Activated naive CD8-positive, alpha-beta T cell (primary cell): ENCODE measurements at regions not wholly inside any gene's neighbourhood (a gene's known extent, or its start where the extent isn't known, plus 50 kb on each side); places are given as distances from the start of the nearest gene placed in this dataset.

ENCODE experiments used
- H3K27ac Mint-ChIP-seq: one replicate; pipeline ENCODE4 v1.8.0; 2021; ENCODE audit warnings: mixed read lengths
- H3K27me3 Mint-ChIP-seq: one replicate; pipeline ENCODE4 v1.8.0; 2021; ENCODE audit warnings: mixed read lengths
- H3K36me3 Mint-ChIP-seq: one replicate; pipeline ENCODE4 v1.8.0; 2021; ENCODE audit warnings: mixed read lengths
- H3K4me1 Mint-ChIP-seq: one replicate; pipeline ENCODE4 v1.8.0; 2021; ENCODE audit warnings: low read depth, mixed read lengths
- H3K4me3 Mint-ChIP-seq: one replicate; pipeline ENCODE4 v1.8.0; 2021; ENCODE audit warnings: mild to moderate bottlenecking, mixed read lengths
- H3K9me3 Mint-ChIP-seq: one replicate; pipeline ENCODE4 v1.8.0; 2021; ENCODE audit warnings: low read depth, mixed read lengths

GRCh38 chr2:19784456-19784855 lies 117.3 kb downstream of the TTC32 start:
- Mint-ChIP-seq H3K27me3 (peaks cover 4% of the 10 kb centered on the region), H3K4me1 (no peaks in the 10 kb centered on the region), H3K9me3 (no peaks in the 10 kb centered on the region), H3K27ac (no peak overlapping the region), H3K36me3 (no peaks in the 10 kb centered on the region), H3K4me3 (no peak overlapping the region)

DNA sequence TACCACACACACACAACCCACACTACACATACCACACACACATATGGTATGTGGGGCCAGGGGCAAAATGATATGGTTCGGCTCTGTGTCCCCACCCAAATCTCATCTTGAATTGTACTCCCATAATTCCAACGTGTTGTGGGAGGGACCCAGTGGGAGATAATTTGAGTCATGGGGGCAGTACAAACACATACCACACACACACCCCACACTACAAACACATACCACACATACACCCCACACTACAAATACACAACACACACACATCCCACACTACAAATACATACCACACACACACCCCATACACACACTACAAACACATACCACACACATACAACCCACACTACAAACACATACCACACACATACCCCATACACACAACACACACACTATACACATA lies 117.8 kb downstream of the TTC32 start:
- Mint-ChIP-seq H3K4me1 (no peaks in the 10 kb centered on the region), H3K9me3 (no peaks in the 10 kb centered on the region), H3K27ac (no peak overlapping the region), H3K27me3 (peaks cover 4% of the 10 kb centered on the region), H3K36me3 (no peaks in the 10 kb centered on the region), H3K4me3 (no peak overlapping the region)

GRCh38 chr2:19776941-19777514 lies 124.8 kb downstream of the TTC32 start:
- Mint-ChIP-seq H3K27me3 (peaks cover 3% of the 10 kb centered on the region), H3K4me3 (no peak overlapping the region), H3K36me3 (no peaks in the 10 kb centered on the region), H3K27ac (no peak overlapping the region), H3K4me1 (no peaks in the 10 kb centered on the region), H3K9me3 (no peaks in the 10 kb centered on the region)

GRCh38 chr2:19775838-19776237 lies 125.9 kb downstream of the TTC32 start:
- Mint-ChIP-seq H3K27ac (no peak overlapping the region), H3K4me3 (no peak overlapping the region), H3K36me3 (no peaks in the 10 kb centered on the region), H3K4me1 (no peaks in the 10 kb centered on the region), H3K9me3 (no peaks in the 10 kb centered on the region), H3K27me3 (peaks cover 2% of the 10 kb centered on the region)

DNA sequence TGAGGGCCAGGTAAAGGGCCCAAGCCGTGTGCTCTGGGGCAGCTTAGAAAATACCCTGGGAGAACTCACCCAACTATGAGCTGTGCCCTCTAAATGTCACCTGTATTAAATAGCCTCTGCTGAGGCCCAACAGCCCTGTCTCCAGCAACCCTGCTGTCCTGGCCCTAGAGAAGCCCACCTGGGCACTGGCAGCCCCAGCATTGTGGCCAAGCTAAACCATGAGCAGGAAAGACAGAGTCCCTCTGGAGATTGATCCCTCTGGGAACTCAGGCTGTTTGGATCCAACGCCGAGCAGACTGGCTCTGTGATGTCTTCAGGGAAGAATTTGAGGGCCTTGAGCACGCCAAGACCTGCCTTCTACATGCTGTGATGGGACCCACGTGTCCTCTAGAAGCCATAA lies 126.5 kb downstream of the TTC32 start:
- Mint-ChIP-seq H3K9me3 (no peaks in the 10 kb centered on the region), H3K4me1 (no peaks in the 10 kb centered on the region), H3K27ac (no peak overlapping the region), H3K36me3 (no peaks in the 10 kb centered on the region), H3K27me3 (peaks cover 2% of the 10 kb centered on the region), H3K4me3 (no peak overlapping the region)

- no peaks in the 10 kb centered on the region for H3K9me3 Mint-ChIP-seq
- H3K4me1 Mint-ChIP-seq = no peaks in the 10 kb centered on the region
- H3K27ac Mint-ChIP-seq = no peak overlapping the region
- no peak overlapping the region for H3K4me3 Mint-ChIP-seq
- no peaks in the 10 kb centered on the region for H3K36me3 Mint-ChIP-seq
- peaks cover 2% of the 10 kb centered on the region for H3K27me3 Mint-ChIP-seq
Observed at GRCh38 chr2:19774805-19775176, 127.0 kb downstream of the TTC32 start.

DNA sequence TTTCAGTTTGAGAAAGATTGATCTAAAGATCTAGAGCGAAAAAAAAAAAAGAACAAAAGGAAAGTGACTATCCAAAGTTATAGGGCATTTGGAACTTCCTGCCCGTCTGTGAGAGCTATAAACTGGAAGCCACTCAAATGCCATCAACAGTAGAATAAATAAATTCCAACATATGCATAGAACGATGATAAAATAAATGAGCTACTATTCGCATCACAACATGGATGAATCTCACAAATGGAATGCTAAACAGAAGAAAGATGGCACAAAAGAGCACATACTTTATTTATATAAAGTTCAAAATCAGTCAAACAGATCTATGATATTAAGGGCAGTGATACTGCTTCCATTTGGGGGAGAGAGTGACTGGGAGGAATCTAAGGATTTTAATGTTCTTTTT lies 128.8 kb downstream of the TTC32 start:
- Mint-ChIP-seq H3K36me3 (no peaks in the 10 kb centered on the region), H3K4me1 (no peaks in the 10 kb centered on the region), H3K27ac (no peak overlapping the region), H3K27me3 (no peaks in the 10 kb centered on the region), H3K4me3 (no peak overlapping the region), H3K9me3 (no peaks in the 10 kb centered on the region)

GRCh38 chr2:19769513-19769912 lies 132.3 kb downstream of the TTC32 start:
- peaks cover 2% of the 10 kb centered on the region for H3K27me3 Mint-ChIP-seq
- H3K9me3 Mint-ChIP-seq = no peaks in the 10 kb centered on the region
- no peaks in the 10 kb centered on the region for H3K36me3 Mint-ChIP-seq
- no peaks in the 10 kb centered on the region for H3K4me1 Mint-ChIP-seq
- H3K27ac Mint-ChIP-seq = no peak overlapping the region
- H3K4me3 Mint-ChIP-seq = no peak overlapping the region

GRCh38 chr2:19767899-19768298 lies 133.9 kb downstream of the TTC32 start:
- Mint-ChIP-seq H3K9me3 (no peaks in the 10 kb centered on the region), H3K27ac (no peak overlapping the region)

GRCh38 chr2:19764998-19765397 lies 136.8 kb downstream of the TTC32 start:
- H3K4me1 Mint-ChIP-seq = no peaks in the 10 kb centered on the region
- no peak overlapping the region for H3K27ac Mint-ChIP-seq
- H3K27me3 Mint-ChIP-seq = peaks cover 4% of the 10 kb centered on the region
- no peak overlapping the region for H3K4me3 Mint-ChIP-seq
- H3K9me3 Mint-ChIP-seq = no peaks in the 10 kb centered on the region
- no peaks in the 10 kb centered on the region for H3K36me3 Mint-ChIP-seq

More at GRCh38 chr2:19767899-19768298, 133.9 kb downstream of the TTC32 start:
- Mint-ChIP-seq H3K4me3 (no peak overlapping the region), H3K4me1 (no peaks in the 10 kb centered on the region), H3K27me3 (peaks cover 2% of the 10 kb centered on the region), H3K36me3 (no peaks in the 10 kb centered on the region)

- no peaks in the 10 kb centered on the region for H3K9me3 Mint-ChIP-seq
- H3K36me3 Mint-ChIP-seq = no peaks in the 10 kb centered on the region
- H3K4me1 Mint-ChIP-seq = no peaks in the 10 kb centered on the region
- no peak overlapping the region for H3K27ac Mint-ChIP-seq
- peaks cover 4% of the 10 kb centered on the region for H3K27me3 Mint-ChIP-seq
- no peak overlapping the region for H3K4me3 Mint-ChIP-seq
Observed at GRCh38 chr2:19763731-19764130, 138.1 kb downstream of the TTC32 start.

DNA sequence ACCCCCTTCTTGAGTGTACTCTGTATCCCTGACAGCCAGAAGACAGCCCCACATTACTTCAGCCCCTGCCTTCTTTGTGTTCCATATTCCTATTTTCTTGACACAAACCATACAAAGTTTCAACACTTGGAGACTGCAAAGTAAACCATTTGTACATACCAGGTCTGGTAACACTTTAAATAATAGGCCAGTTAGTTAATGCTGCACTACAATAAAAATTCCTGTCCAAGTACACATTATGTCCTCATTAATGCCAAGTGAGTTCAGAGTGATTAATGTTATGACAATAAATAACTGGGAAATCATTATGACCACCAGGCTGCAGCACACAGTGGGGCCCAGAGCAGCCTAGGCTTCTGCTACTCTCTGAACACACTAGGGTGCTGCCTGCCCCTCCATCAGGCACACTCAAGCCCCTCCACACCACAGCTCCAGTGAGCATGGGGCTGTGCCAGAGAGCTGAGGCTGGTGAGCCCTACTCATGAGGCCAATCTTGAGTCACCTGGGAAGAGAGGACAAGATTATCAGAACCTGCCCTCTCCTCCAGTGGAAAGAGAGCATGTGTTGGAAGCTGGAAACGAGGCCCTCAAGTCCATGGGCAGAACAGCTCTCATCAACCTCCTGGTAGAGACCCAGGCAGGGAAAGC lies 138.7 kb downstream of the TTC32 start:
- H3K27ac Mint-ChIP-seq = no peak overlapping the region
- no peak overlapping the region for H3K4me3 Mint-ChIP-seq
- H3K9me3 Mint-ChIP-seq = no peaks in the 10 kb centered on the region
- no peaks in the 10 kb centered on the region for H3K36me3 Mint-ChIP-seq
- no peaks in the 10 kb centered on the region for H3K4me1 Mint-ChIP-seq
- peaks cover 5% of the 10 kb centered on the region for H3K27me3 Mint-ChIP-seq

DNA sequence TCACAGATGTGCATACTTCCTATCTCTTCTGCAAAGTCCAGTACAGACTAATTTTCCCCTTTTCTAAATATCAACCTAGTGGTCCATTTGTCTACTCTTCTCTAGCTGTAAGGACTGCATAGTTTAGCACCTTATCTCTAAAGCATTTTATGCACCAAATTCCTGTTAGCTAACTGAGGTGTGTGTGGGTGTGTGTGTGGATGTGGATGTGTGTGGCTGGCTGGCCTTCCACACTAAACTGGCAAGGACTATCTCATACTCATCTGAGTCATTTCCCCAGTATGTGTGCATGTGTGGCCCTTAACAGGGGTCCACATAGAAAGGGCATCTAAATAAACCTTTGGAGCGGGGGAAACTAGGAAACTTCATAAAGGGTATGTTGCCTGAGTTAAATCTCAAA lies 139.6 kb downstream of the TTC32 start:
- Mint-ChIP-seq H3K27ac (no peak overlapping the region), H3K4me1 (no peaks in the 10 kb centered on the region), H3K27me3 (peaks cover 6% of the 10 kb centered on the region), H3K9me3 (no peaks in the 10 kb centered on the region), H3K36me3 (no peaks in the 10 kb centered on the region), H3K4me3 (no peak overlapping the region)

DNA sequence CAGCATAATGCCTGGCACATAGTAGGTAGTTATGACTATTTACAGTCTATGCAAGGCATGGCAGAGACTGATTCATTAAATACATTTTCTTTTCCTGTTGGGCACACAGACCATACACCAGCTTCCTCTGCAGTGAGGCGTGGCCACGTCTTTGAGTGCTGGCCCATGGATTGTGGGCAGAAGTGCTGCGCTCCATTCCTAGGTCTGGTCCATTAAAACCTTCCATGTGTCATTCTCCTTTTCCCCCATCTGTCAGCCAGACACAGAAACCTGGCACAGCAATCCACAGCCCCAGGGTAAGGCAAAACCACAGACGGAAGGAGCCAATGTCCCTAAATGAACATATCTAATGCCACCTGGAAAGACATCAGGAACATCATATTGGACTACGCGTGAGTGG lies 141.9 kb downstream of the TTC32 start:
- Mint-ChIP-seq H3K36me3 (no peaks in the 10 kb centered on the region), H3K27ac (no peak overlapping the region), H3K4me3 (no peak overlapping the region), H3K9me3 (no peaks in the 10 kb centered on the region), H3K27me3 (peaks cover 4% of the 10 kb centered on the region), H3K4me1 (no peaks in the 10 kb centered on the region)

DNA sequence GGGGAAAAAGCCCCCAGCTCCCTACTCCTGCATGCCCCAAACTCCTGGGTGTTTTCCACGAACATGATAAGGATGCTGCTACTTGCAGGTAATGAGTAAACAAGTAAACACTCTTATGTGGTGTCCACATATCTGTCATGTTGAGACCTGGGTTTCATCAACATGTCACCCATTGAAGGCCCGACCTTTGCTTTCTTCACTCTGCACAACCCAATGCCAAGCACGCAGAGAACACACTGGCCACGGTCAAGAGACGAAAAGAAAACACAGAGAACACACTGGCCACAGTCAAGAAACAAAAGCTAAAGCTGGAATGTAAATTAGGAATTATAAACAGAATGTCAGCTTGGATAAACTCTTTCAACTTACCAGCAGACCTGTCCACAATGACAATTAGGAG lies 143.1 kb downstream of the TTC32 start:
- Mint-ChIP-seq H3K36me3 (no peaks in the 10 kb centered on the region), H3K4me1 (no peaks in the 10 kb centered on the region), H3K27ac (no peak overlapping the region), H3K4me3 (no peak overlapping the region), H3K27me3 (peaks cover 5% of the 10 kb centered on the region), H3K9me3 (no peaks in the 10 kb centered on the region)

GRCh38 chr2:19757586-19757985 lies 144.2 kb downstream of the TTC32 start:
- Mint-ChIP-seq H3K27ac (no peak overlapping the region), H3K36me3 (no peaks in the 10 kb centered on the region), H3K4me1 (no peaks in the 10 kb centered on the region), H3K27me3 (peaks cover 8% of the 10 kb centered on the region), H3K9me3 (no peaks in the 10 kb centered on the region), H3K4me3 (no peak overlapping the region)
